ENCODE measurements at regions not wholly inside any gene's neighbourhood (a gene's known extent, or its start where the extent isn't known, plus 50 kb on each side); places are given as distances from the start of the nearest gene placed in this dataset.

DNA sequence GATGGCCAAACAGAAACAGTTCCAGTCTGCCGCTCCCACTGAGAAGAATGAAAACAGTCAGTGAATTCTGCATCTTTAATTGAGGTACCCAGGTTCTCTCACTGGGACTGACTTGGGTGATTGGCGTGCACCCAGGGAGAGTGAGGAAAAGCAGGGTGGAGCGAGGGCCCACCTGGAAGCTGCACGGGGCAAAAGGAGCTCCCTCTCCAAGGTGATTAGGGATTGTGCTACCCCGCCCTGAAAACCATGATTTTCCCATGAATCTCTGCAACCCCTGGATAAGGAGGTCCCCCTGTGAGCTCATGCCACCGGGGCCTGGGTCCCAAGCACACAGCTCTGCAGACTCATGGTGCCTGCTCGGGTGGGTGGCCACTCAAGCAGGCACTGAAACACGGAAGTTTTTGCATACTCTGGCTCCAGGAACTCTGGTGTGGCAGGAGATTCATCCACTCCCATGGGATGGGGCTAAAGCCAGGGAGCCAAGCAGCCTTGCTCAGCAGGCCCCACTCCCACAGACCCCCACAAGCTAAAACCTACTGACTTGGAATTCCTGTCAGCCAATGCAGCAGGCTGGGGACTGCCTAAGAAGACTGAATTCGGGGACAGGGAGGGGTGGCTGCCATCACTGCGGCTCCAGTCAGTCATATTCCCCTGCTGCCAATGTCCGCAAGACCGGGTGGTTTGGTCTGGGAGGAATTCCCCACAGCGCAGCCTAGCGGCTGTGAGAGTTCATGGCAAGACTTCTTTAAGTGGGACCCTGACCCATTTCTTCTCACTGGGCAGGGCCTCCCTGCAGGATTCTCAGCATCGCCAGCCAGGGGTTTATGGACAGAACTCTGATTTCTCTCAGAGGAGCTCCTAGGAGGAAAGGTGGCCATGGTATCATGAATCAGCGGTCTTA, 652.2 kb upstream of the RGMB start:
- Histone ChIP-seq H3K36me3 (ENCODE audit: insufficient read depth, low read length) (no peaks in the 10 kb centered on the region), H3K27ac (no peak overlapping the region)
- DNase-seq (ENCODE audit: low read depth, low spot score), result no peak

DNA sequence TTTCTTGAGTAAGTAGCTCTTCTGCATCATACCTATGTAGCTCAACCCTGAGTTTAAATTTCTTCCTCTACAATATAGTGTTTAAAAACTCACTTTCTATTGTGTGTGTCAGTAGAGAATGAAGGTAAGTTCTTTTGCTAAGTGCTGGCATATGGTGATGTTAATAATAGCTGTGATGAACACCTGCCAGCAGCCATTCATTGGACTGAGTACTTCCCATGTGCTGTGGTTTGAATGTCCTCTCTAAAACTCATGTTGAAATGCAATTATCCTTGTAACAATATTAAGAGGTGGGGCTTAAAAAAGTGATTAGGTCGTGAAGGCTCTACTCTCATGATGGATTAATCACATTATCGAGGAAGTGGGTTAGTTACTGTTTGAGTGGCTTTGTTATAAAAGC, 645.2 kb upstream of the RGMB start:
- no peak overlapping the region for H3K27ac ChIP-seq
- no peak for TF ChIP-seq EZH2 (IDR thresholded peaks at IDR 0.05)
- no peak for TF ChIP-seq FOXP2 (optimal IDR thresholded peaks at IDR 0.05; ENCODE audit: control extremely low read depth, extremely low read length, insufficient read depth)
- no peak for TF ChIP-seq POLR2AphosphoS5 (IDR thresholded peaks at IDR 0.05; ENCODE audit: borderline replicate concordance, low read depth, low read length)
- no peaks in the 10 kb centered on the region for H3K36me3 ChIP-seq (ENCODE audit: insufficient read depth, low read length)
- no peaks in the 10 kb centered on the region for H3K9me3 ChIP-seq (ENCODE audit: low read depth, low read length)
- DNase-seq (ENCODE audit: low read depth, low spot score), result no peak
- H3K4me3 ChIP-seq, result no peak overlapping the region
- H3K9ac ChIP-seq (ENCODE audit: insufficient read length), result no peak overlapping the region

More for the DNA sequence above, 652.2 kb upstream of the RGMB start:
- Histone ChIP-seq H3K9me3 (ENCODE audit: low read depth, low read length) (no peaks in the 10 kb centered on the region), H3K9ac (ENCODE audit: insufficient read length) (no peak overlapping the region), H3K4me3 (no peak overlapping the region)
- TF ChIP-seq POLR2AphosphoS5 (IDR thresholded peaks at IDR 0.05; ENCODE audit: borderline replicate concordance, low read depth, low read length) (no peak), FOXP2 (optimal IDR thresholded peaks at IDR 0.05; ENCODE audit: control extremely low read depth, extremely low read length, insufficient read depth) (no peak), EZH2 (IDR thresholded peaks at IDR 0.05) (no peak)

DNA sequence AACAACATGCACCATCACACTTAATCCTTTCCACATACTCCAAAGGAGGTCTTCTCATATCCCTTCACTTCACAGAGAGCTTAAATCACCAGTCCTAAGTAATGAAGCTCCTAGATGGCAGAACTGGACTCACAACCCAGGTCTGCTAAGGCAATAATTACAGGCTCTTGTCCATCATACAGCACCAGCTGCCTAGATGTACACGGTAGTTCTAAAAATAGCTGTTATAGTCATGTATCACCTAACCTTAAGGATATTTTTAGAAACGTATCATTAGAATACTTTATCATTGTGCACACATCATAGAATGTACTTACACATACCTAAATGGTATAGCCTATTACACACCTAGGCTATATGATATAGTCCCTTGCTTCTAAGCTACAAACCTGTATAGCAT, 644.6 kb upstream of the RGMB start:
- no peak for DNase-seq (ENCODE audit: low read depth, low spot score)
- no peak overlapping the region for H3K27ac ChIP-seq
- H3K9ac ChIP-seq (ENCODE audit: insufficient read length), result no peak overlapping the region
- H3K4me3 ChIP-seq, result no peak overlapping the region
- H3K9me3 ChIP-seq (ENCODE audit: low read depth, low read length), result no peaks in the 10 kb centered on the region
- TF ChIP-seq EZH2 (IDR thresholded peaks at IDR 0.05), result no peak
- no peak for TF ChIP-seq FOXP2 (optimal IDR thresholded peaks at IDR 0.05; ENCODE audit: control extremely low read depth, extremely low read length, insufficient read depth)
- no peak for TF ChIP-seq POLR2AphosphoS5 (IDR thresholded peaks at IDR 0.05; ENCODE audit: borderline replicate concordance, low read depth, low read length)
- no peaks in the 10 kb centered on the region for H3K36me3 ChIP-seq (ENCODE audit: insufficient read depth, low read length)

DNA sequence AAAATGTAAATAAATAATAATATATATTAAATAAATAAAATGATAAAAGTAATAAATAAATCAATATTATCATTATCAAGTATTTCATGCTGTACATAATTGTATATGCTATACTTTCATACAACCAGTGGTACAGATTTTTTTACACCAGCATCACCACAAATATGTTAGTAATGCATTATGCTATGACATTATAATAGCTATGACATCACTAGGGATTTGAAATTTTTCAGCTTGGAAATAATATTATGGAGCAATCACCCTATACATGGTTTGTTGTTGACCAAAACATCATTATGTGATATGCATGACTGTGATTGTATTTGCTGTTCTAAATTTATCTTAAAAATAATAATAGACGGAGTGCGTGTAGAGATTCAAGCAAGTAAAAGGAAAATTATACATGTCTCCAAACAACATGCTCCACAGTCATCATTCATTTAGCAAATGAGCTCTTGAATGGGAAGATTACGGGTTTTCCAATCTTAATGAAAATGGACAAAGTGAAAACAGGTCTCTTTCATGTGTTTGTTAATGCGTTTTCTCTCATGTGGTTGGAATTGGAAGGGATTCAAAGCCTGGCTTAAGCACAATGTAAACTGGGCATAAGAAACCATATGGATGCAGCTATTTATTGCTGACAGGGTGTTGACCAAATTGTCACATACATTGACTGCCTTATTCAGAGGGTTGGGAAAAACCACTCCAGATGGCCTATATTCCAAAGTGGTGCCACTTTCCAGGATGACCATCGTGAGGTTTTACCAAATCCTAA, 643.0 kb upstream of the RGMB start:
- Histone ChIP-seq H3K36me3 (ENCODE audit: insufficient read depth, low read length) (no peaks in the 10 kb centered on the region), H3K9me3 (ENCODE audit: low read depth, low read length) (no peaks in the 10 kb centered on the region), H3K4me3 (no peak overlapping the region), H3K9ac (ENCODE audit: insufficient read length) (no peak overlapping the region), H3K27ac (no peak overlapping the region)
- no peak for DNase-seq (ENCODE audit: low read depth, low spot score)
- TF ChIP-seq POLR2AphosphoS5 (IDR thresholded peaks at IDR 0.05; ENCODE audit: borderline replicate concordance, low read depth, low read length) (no peak), FOXP2 (optimal IDR thresholded peaks at IDR 0.05; ENCODE audit: control extremely low read depth, extremely low read length, insufficient read depth) (no peak), EZH2 (IDR thresholded peaks at IDR 0.05) (no peak)

DNA sequence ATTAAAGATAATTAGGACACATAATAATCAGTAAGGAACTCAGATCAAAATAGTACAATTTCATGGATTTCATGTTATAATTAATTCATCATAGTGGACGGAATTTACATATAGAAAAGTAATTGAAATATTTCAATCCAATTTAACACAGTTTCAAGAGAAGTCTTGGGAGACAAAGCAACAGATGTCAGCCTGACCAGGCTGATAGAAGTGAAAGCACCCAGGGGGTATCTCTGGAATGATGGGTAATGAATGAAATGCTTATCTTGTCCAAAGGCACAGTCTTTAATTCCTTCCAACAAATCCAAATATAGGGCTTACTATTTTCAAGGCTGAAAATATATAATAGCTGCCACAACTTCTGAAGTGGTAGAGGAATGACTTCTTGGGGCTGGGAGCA, 629.3 kb upstream of the RGMB start:
- TF ChIP-seq FOXP2 (optimal IDR thresholded peaks at IDR 0.05; ENCODE audit: control extremely low read depth, extremely low read length, insufficient read depth) (no peak), EZH2 (IDR thresholded peaks at IDR 0.05) (no peak), POLR2AphosphoS5 (IDR thresholded peaks at IDR 0.05; ENCODE audit: borderline replicate concordance, low read depth, low read length) (no peak)
- H3K9me3 ChIP-seq (ENCODE audit: low read depth, low read length), result no peaks in the 10 kb centered on the region
- DNase-seq (ENCODE audit: low read depth, low spot score), result no peak
- no peak overlapping the region for H3K4me3 ChIP-seq
- H3K27ac ChIP-seq, result no peak overlapping the region
- H3K36me3 ChIP-seq (ENCODE audit: insufficient read depth, low read length), result no peaks in the 10 kb centered on the region
- no peak overlapping the region for H3K9ac ChIP-seq (ENCODE audit: insufficient read length)

DNA sequence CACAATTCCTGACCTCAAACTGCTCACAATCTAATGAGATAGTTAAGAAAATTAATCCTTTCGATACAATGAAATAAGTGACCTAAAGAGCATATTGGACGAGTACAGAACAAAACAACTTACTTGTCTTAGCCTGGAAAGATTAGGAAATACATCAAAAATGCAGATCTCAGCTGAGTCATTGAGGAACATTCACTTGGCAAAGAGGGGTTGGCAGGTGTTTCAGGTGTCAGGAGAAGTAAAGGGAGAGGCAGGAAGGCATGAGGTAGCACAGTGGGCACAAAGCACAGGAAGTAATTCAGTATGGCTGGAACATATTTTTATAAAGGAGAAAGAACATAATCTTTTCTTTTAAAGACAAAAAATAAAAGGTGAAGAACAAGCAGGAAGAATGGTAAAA, 628.8 kb upstream of the RGMB start:
- Histone ChIP-seq H3K4me3 (no peak overlapping the region), H3K9ac (ENCODE audit: insufficient read length) (no peak overlapping the region), H3K27ac (no peak overlapping the region), H3K36me3 (ENCODE audit: insufficient read depth, low read length) (no peaks in the 10 kb centered on the region), H3K9me3 (ENCODE audit: low read depth, low read length) (no peaks in the 10 kb centered on the region)
- no peak for DNase-seq (ENCODE audit: low read depth, low spot score)
- TF ChIP-seq FOXP2 (optimal IDR thresholded peaks at IDR 0.05; ENCODE audit: control extremely low read depth, extremely low read length, insufficient read depth), result no peak
- TF ChIP-seq EZH2 (IDR thresholded peaks at IDR 0.05), result no peak
- TF ChIP-seq POLR2AphosphoS5 (IDR thresholded peaks at IDR 0.05; ENCODE audit: borderline replicate concordance, low read depth, low read length), result no peak

DNA sequence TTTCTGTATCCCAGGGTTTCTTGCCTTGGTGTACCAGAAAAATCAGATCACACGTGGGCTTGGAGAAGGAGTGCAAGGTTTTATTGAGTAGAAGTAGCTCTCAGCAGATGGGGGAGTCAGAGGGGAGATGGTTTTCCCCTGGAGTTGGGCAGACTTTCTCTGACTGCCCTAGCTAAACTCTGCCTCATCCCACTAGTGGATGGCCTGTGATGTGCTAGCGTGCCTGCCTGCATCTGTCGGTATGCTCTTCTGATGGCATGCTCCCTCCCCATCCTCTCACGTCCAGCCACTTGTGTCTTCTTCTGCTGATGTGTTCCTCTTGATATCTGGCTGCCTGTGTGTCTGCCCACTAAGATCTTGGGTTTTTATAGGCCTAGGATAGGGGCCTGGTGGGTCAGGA, 616.1 kb upstream of the RGMB start:
- Histone ChIP-seq H3K9ac (ENCODE audit: insufficient read length) (no peak overlapping the region), H3K9me3 (ENCODE audit: low read depth, low read length) (no peaks in the 10 kb centered on the region), H3K36me3 (ENCODE audit: insufficient read depth, low read length) (no peaks in the 10 kb centered on the region), H3K4me3 (no peak overlapping the region), H3K27ac (no peak overlapping the region)
- TF ChIP-seq FOXP2 (optimal IDR thresholded peaks at IDR 0.05; ENCODE audit: control extremely low read depth, extremely low read length, insufficient read depth) (no peak), EZH2 (IDR thresholded peaks at IDR 0.05) (no peak), POLR2AphosphoS5 (IDR thresholded peaks at IDR 0.05; ENCODE audit: borderline replicate concordance, low read depth, low read length) (no peak)
- DNase-seq (ENCODE audit: low read depth, low spot score), result no peak

DNA sequence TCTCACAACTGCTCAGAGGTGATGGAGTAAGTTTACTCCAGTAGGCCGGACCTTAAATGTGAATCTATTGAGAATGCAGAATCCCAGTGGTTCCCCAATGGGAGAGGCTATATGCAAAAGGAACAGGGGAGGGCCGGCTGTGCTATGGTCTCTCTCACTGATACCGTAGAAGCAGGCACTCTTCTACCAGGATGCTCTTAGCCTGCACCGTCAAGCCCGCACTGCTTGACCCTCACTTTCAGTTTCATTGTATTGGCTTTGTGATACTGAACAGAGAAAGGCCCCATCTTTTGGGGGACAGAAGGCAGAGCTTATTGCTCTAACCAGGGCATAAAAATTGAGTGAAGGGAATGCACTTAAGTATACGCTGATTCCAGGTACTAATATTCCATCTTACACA, 615.0 kb upstream of the RGMB start:
- TF ChIP-seq POLR2AphosphoS5 (IDR thresholded peaks at IDR 0.05; ENCODE audit: borderline replicate concordance, low read depth, low read length), result no peak
- no peak for TF ChIP-seq FOXP2 (optimal IDR thresholded peaks at IDR 0.05; ENCODE audit: control extremely low read depth, extremely low read length, insufficient read depth)
- no peak for TF ChIP-seq EZH2 (IDR thresholded peaks at IDR 0.05)
- DNase-seq (ENCODE audit: low read depth, low spot score), result no peak

More for the DNA sequence above, 615.0 kb upstream of the RGMB start:
- no peak overlapping the region for H3K9ac ChIP-seq (ENCODE audit: insufficient read length)
- H3K4me3 ChIP-seq, result no peak overlapping the region
- no peaks in the 10 kb centered on the region for H3K36me3 ChIP-seq (ENCODE audit: insufficient read depth, low read length)
- H3K27ac ChIP-seq, result no peak overlapping the region
- H3K9me3 ChIP-seq (ENCODE audit: low read depth, low read length), result no peaks in the 10 kb centered on the region

Data from SK-N-MC (cell line).